ENCODE measurements at regions not wholly inside any gene's neighbourhood (a gene's known extent, or its start where the extent isn't known, plus 50 kb on each side); places are given as distances from the start of the nearest gene placed in this dataset.

GRCh38 chr11:10401256-10401655, 53.8 kb upstream of the AMPD3 start:
- no peak for TF ChIP-seq CTCF (conservative IDR thresholded peaks at IDR 0.05; ENCODE audit: low read length)
- no peak overlapping the region for H3K4me3 ChIP-seq (ENCODE audit: low read length)
- no peak for DNase-seq (ENCODE audit: low read depth)

- no peak for TF ChIP-seq CTCF (conservative IDR thresholded peaks at IDR 0.05; ENCODE audit: low read length)
- no peak overlapping the region for H3K4me3 ChIP-seq (ENCODE audit: low read length)
- no peak for DNase-seq (ENCODE audit: low read depth)
Measured at GRCh38 chr11:10401696-10402392, 53.2 kb upstream of the AMPD3 start.

Measured in AG10803 (cell line).